ENCODE measurements at regions not wholly inside any gene's neighbourhood (a gene's known extent, or its start where the extent isn't known, plus 50 kb on each side); places are given as distances from the start of the nearest gene placed in this dataset.

GRCh38 chr20:4303136-4303535, 54.0 kb upstream of the ADRA1D start:
- DNase-seq (ENCODE audit: low read depth in 2 of 2) = no peak

DNA sequence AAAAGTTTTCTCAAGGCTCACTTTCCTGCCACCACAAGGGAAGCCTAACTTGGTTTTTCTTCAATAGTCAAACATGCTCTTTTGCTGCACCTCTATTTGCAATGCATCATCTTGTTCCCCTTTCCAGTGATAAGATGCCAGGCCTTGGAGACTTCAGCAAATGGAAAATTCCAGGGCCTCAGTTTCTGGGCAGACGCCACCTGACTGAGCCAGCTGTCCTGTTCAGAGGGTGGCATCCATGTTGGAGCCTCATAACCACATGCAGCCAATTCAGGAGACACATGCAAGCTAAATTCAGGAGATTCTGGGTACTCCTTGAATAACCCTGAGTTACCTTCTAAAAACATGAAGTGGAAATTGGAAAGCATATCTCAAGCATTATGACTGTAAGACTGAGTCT, 51.8 kb upstream of the ADRA1D start:
- no peak for DNase-seq (ENCODE audit: low read depth in 2 of 2)

- DNase-seq (ENCODE audit: low read depth in 2 of 2) = no peak
These were observed 51.3 kb upstream of the ADRA1D start for GRCh38 chr20:4300401-4300800.

- DNase-seq (ENCODE audit: low read depth in 2 of 2) = no peak
These were observed 50.7 kb upstream of the ADRA1D start for GRCh38 chr20:4299773-4300172.

GRCh38 chr20:4299216-4299615, 50.1 kb upstream of the ADRA1D start:
- no peak for DNase-seq (ENCODE audit: low read depth in 2 of 2)

Data from stimulated activated CD8-positive, alpha-beta memory T cell treated with anti-CD3 and anti-CD28 coated beads, Interleukin-7, amount 100 ng/mL, for 4 hours (primary cell).